K562 (cell line): ENCODE measurements at regions not wholly inside any gene's neighbourhood (a gene's known extent, or its start where the extent isn't known, plus 50 kb on each side); places are given as distances from the start of the nearest gene placed in this dataset.

ENCODE experiments used
- ATAC-seq: fragments of 200-7000 bp; cut with Tn5 transposase; 3 replicates; pipeline ENCODE4 v1.9.1; 2020; ENCODE audit warnings: moderate library complexity
- BruUV-seq: library from RNA; stranded (reverse); fragments of 400-500 nt; replicated peaks from 2 replicates; lab custom pipeline; 2021; lab: Mats Ljungman, UMichigan
- CTCF ChIA-PET: fragments of 300-600 bp; formaldehyde crosslinking; extraction: SDS; loops from one replicate; lab custom pipeline; 2021; ENCODE audit warnings: low intra/inter-chr PET ratio; lab: Yijun Ruan, JAX
- POLR2A ChIA-PET: fragments of 300-600, 350-650 bp; sonication (Branson Sonifier 250); formaldehyde crosslinking; extraction: SDS; loops from one replicate; lab custom pipeline; 2021; ENCODE audit warnings: antibody characterized with exemption, inconsistent platforms; lab: Yijun Ruan, JAX
- DNase-seq, 4 experiments: peaks; one replicate each; pipeline versions ENCODE4 v3.0.0 to v3.0.0-alpha.2; 2011 to 2018; ENCODE audit warnings: low spot score in 3 of 4, mixed read lengths in 3 of 4; ENCODE audit errors: extremely low read depth in 1 of 4
- FAIRE-seq: peaks from 2 replicates; lab custom pipeline; 2011; peaks lifted over from hg19 to GRCh38; lab: Jason Lieb, UNC
- H2AFZ ChIP-seq: 2 replicates; pipeline ENCODE4 v1.6.0; 2011; ENCODE audit warnings: low read depth, low read length, control low read depth, inconsistent platforms
- H3K27ac ChIP-seq: fragments of 200-600 bp; 3 replicates; pipeline ENCODE4 v1.8.0; 2011; ENCODE audit warnings: low read depth, mild to moderate bottlenecking, control low read depth, inconsistent platforms, low read length, moderate library complexity, mixed read lengths; ENCODE audit errors: extremely low read depth
- H3K27me3 ChIP-seq, 2 experiments: fragments of 300-600 bp in 1 of 2; 2 replicates in 1 of 2; 3 replicates in 1 of 2; pipeline versions ENCODE4 v1.6.0 to v1.8.0; 2011; ENCODE audit warnings: inconsistent platforms in 2 of 2, low read length in 2 of 2, mild to moderate bottlenecking in 1 of 2, mixed read lengths in 1 of 2, moderate library complexity in 1 of 2; ENCODE audit not compliant: control insufficient read depth in 2 of 2, insufficient read depth in 2 of 2
- H3K36me3 ChIP-seq: fragments of 300-600 bp; 3 replicates; pipeline ENCODE4 v1.8.0; 2011; ENCODE audit warnings: mild to moderate bottlenecking, low read length, inconsistent platforms; ENCODE audit not compliant: control insufficient read depth, insufficient read depth
- H3K4me1 ChIP-seq, 2 experiments: fragments of 200-600 bp in 1 of 2; replicated peaks in 1 of 2; 2 replicates in 1 of 2; 3 replicates in 1 of 2; pipeline versions ENCODE4 v1.5.1 to v1.8.0; 2011; ENCODE audit warnings: inconsistent platforms in 2 of 2, low read length in 2 of 2, mild to moderate bottlenecking in 1 of 2, mixed read lengths in 1 of 2, moderate library complexity in 1 of 2; ENCODE audit not compliant: control insufficient read depth in 2 of 2, insufficient read depth in 2 of 2
- H3K4me2 ChIP-seq: 2 replicates; pipeline ENCODE4 v1.6.1; 2011; ENCODE audit warnings: low read length, control low read depth, inconsistent platforms, mixed read lengths; ENCODE audit not compliant: insufficient read depth
- H3K4me3 ChIP-seq: fragments of 200-600 bp; sonication (generic), shearing (Covaris generic); 2 replicates; pipeline ENCODE4 v1.5.1; 2016; ENCODE audit warnings: control low read depth, inconsistent platforms
- H3K79me2 ChIP-seq: fragments of 200-600 bp; 3 replicates; pipeline ENCODE4 v1.8.0; 2011; ENCODE audit warnings: low read length, inconsistent platforms; ENCODE audit not compliant: control insufficient read depth, insufficient read depth
- H3K9ac ChIP-seq, 2 experiments: 2 replicates each; pipeline versions ENCODE4 v1.6.0 to v1.6.1; 2011; ENCODE audit warnings: low read depth in 2 of 2, low read length in 2 of 2, control low read depth in 1 of 2, inconsistent platforms in 1 of 2, mild to moderate bottlenecking in 1 of 2, mixed read lengths in 1 of 2; ENCODE audit not compliant: insufficient read depth in 1 of 2
- H3K9me1 ChIP-seq: one replicate; pipeline ENCODE4 v1.6.0; 2011; ENCODE audit warnings: inconsistent platforms, mild to moderate bottlenecking, low read length, moderate library complexity; ENCODE audit not compliant: control insufficient read depth, insufficient read depth
- H3K9me3 ChIP-seq: replicated peaks from 2 replicates; pipeline ENCODE4 v1.5.1; 2011; ENCODE audit warnings: low read depth, low read length, inconsistent platforms; ENCODE audit not compliant: control insufficient read depth, insufficient read depth
- H4K20me1 ChIP-seq: replicated peaks from 2 replicates; pipeline ENCODE4 v1.6.1; 2011; ENCODE audit warnings: low read length, inconsistent platforms, mixed read lengths; ENCODE audit not compliant: control insufficient read depth, insufficient read depth
- BCOR ChIP-seq: fragments of 450-650 bp; IDR thresholded peaks from 2 replicates; pipeline ENCODE4 v1.6.1; 2016
- CBX5 ChIP-seq: IDR thresholded peaks from 2 replicates; pipeline ENCODE4 v1.6.1; 2014; ENCODE audit warnings: low read depth, borderline replicate concordance
- FOXK1 ChIP-seq: sonication (generic); formaldehyde crosslinking; IDR thresholded peaks from 2 replicates; pipeline ENCODE4 v1.8.0; 2022; ENCODE audit warnings: missing genetic modification reagents, mild to moderate bottlenecking, borderline replicate concordance
- PHF21A ChIP-seq: fragments of 450-650 bp; IDR thresholded peaks from 2 replicates; pipeline ENCODE4 v1.6.1; 2017; ENCODE audit warnings: low read depth, borderline replicate concordance
- POLR3G ChIP-seq: IDR thresholded peaks from 2 replicates; pipeline ENCODE4 v1.6.1; 2011; ENCODE audit not compliant: insufficient read length, insufficient replicate concordance; ENCODE audit errors: extremely low read depth
- RBM14 ChIP-seq: fragments of 200-400 bp; formaldehyde crosslinking; IDR thresholded peaks from 2 replicates; pipeline ENCODE4 v1.6.1; 2018; ENCODE audit warnings: low read depth, mild to moderate bottlenecking, low read length, moderate library complexity, borderline replicate concordance; ENCODE audit not compliant: insufficient read depth
- RNF2 ChIP-seq: sonication (generic); IDR thresholded peaks from 2 replicates; pipeline ENCODE4 v1.6.1; 2016
- SRSF9 ChIP-seq: fragments of 200-400 bp; formaldehyde crosslinking; IDR thresholded peaks from 2 replicates; pipeline ENCODE4 v1.6.1; 2017; ENCODE audit warnings: low read depth, low read length, borderline replicate concordance
- ZNF311 ChIP-seq: fragments of 250-450 bp; sonication (Bioruptor Pico); IDR thresholded peaks from 2 replicates; pipeline ENCODE4 v1.4.0; 2020; ENCODE audit warnings: mild to moderate bottlenecking, moderate library complexity
- ZNF584 ChIP-seq: fragments of 200-800 bp; sonication (Bioruptor generic); IDR thresholded peaks from 2 replicates; pipeline ENCODE4 v1.6.1; 2016; ENCODE audit warnings: low read depth, mild to moderate bottlenecking, missing genetic modification characterization, missing compliant biosample characterization
- WGBS: fragments of 100-300 bp; shearing (Covaris generic); methylation state at CpG from one replicate; pipeline ENCODE4 v1.1.6; 2016; ENCODE audit warnings: low coverage, mixed read lengths; ENCODE audit not compliant: insufficient coverage; ENCODE audit errors: missing lambda C conversion rate; 5-methylcytosine and 5-hydroxymethylcytosine counted together
- in situ Hi-C: fragments of 300-500 bp; cut with MboI; formaldehyde crosslinking; loops from 4 replicates; pipeline ENCODE4 v1.15.0; 2018; ENCODE audit warnings: inconsistent platforms, mixed read lengths
- intact Hi-C: fragments of 100-400 bp; cut with micrococcal nuclease; formaldehyde crosslinking; loops from 2 replicates; pipeline ENCODE4 v1.14.2; 2022
- TF ChIP-seq, protein P1 (sequence below): fragments of 450-650 bp; IDR thresholded peaks from 2 replicates; pipeline ENCODE4 v1.6.1; 2016

DNA sequence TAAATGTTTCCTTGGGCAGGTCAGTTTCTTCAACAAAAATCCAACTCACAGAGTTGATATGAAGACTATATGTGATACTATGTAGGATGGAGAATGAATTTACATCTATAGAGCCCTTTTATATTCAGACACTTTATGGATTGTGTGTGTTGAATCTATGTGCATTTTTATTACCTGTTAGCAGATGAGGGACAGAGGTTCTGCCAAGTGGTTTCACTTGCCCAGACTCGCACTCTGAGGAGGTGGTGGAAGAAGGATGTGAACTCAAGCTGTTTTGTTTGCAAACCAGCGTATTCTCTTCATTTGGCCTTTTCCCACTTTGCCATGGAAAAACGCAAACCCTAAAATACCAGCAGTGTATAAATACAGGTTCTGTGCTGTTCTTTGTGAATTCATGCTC is 237.6 kb downstream of the TDRD15 start:
- no peak overlapping the region for H3K4me3 ChIP-seq
- in situ Hi-C loops, result no loop called here
- POLR2A ChIA-PET, result no interaction called here
- CTCF ChIA-PET, result no interaction called here
- no peak overlapping the region for H3K4me2 ChIP-seq
- no peak overlapping the region for H2AFZ ChIP-seq
- no peaks in the 10 kb centered on the region for H3K9me1 ChIP-seq
- no peaks in the 10 kb centered on the region for H3K36me3 ChIP-seq
- H3K79me2 ChIP-seq, result no peaks in the 10 kb centered on the region
- WGBS, result 0% methylated on average over 3 of the region's 3 CpGs
- intact Hi-C loops, result no loop called here
- no peaks in the 10 kb centered on the region for H3K9me3 ChIP-seq
- no peaks in the 10 kb centered on the region for H3K4me1 ChIP-seq
- ATAC-seq (no peak), DNase-seq (no peak), FAIRE-seq (no peak)
- TF ChIP-seq SRSF9 (no peak), BCOR (no peak), FOXK1 (no peak), PHF21A (no peak), RNF2 (no peak)
- TF ChIP-seq, protein P1, sequence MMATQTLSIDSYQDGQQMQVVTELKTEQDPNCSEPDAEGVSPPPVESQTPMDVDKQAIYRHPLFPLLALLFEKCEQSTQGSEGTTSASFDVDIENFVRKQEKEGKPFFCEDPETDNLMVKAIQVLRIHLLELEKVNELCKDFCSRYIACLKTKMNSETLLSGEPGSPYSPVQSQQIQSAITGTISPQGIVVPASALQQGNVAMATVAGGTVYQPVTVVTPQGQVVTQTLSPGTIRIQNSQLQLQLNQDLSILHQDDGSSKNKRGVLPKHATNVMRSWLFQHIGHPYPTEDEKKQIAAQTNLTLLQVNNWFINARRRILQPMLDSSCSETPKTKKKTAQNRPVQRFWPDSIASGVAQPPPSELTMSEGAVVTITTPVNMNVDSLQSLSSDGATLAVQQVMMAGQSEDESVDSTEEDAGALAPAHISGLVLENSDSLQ, result no peak
- H4K20me1 ChIP-seq, result no peaks in the 10 kb centered on the region
- no peak overlapping the region for H3K27ac ChIP-seq
- H3K9ac ChIP-seq, result no peak overlapping the region
- no peaks in the 10 kb centered on the region for H3K27me3 ChIP-seq
- BruUV-seq, result no TSS peak

GRCh38 chr2:21361957-21362486 is 238.3 kb downstream of the TDRD15 start:
- no peak for DNase-seq
- no peak overlapping the region for H3K9ac ChIP-seq
- H3K4me2 ChIP-seq, result no peak overlapping the region
- 2% methylated on average over 5 of the region's 5 CpGs for WGBS
- no peak overlapping the region for H3K27ac ChIP-seq
- no peaks in the 10 kb centered on the region for H4K20me1 ChIP-seq
- BruUV-seq, result no TSS peak
- H3K79me2 ChIP-seq, result no peaks in the 10 kb centered on the region
- H3K4me3 ChIP-seq, result no peak overlapping the region
- no peaks in the 10 kb centered on the region for H3K4me1 ChIP-seq
- FAIRE-seq, result no peak
- no peaks in the 10 kb centered on the region for H3K27me3 ChIP-seq
- in situ Hi-C loops, result no loop called here
- no peaks in the 10 kb centered on the region for H3K9me1 ChIP-seq
- no peaks in the 10 kb centered on the region for H3K36me3 ChIP-seq
- POLR2A ChIA-PET, result no interaction called here
- CTCF ChIA-PET, result no interaction called here
- H3K9me3 ChIP-seq, result no peaks in the 10 kb centered on the region
- no peak for ATAC-seq
- no peak overlapping the region for H2AFZ ChIP-seq
- intact Hi-C loops, result no loop called here
- TF ChIP-seq POLR3G, result no peak
- no peak for TF ChIP-seq ZNF584 (CRISPR knock-in tag)
- no peak for TF ChIP-seq CBX5
- no peak for TF ChIP-seq RBM14
- TF ChIP-seq ZNF311 (CRISPR knock-in tag), result no peak
